CD4-positive, alpha-beta T cell (primary cell): ENCODE measurements at regions not wholly inside any gene's neighbourhood (a gene's known extent, or its start where the extent isn't known, plus 50 kb on each side); places are given as distances from the start of the nearest gene placed in this dataset.

Experiments
- ATAC-seq: fragments of 200-7000 bp; cut with Tn5 transposase; one replicate; pipeline ENCODE4 v1.10.0; 2022; ENCODE audit warnings: mild to moderate bottlenecking; ENCODE audit not compliant: poor library complexity
- CTCF ChIA-PET: fragments of 350-600 bp; sonication (Branson Sonifier 250); formaldehyde crosslinking; loops from one replicate; lab custom pipeline; 2021; ENCODE audit warnings: antibody characterized with exemption, inconsistent platforms; lab: Charles Lee
- POLR2A ChIA-PET: fragments of 350-600 bp; sonication (Branson Sonifier 250); formaldehyde crosslinking; loops from one replicate; lab custom pipeline; 2021; ENCODE audit warnings: antibody characterized with exemption, inconsistent platforms; lab: Charles Lee
- DNase-seq, 14 experiments: peaks; one replicate each; pipeline ENCODE4 v3.0.0-alpha.2; 2013 to 2020; ENCODE audit warnings: mixed read lengths in 2 of 14
- H3K27ac ChIP-seq, 2 donors: one replicate each; pipeline versions ENCODE4 v1.5.1 to v1.7.0; 2013; ENCODE audit warnings: low read length in 2 of 2, low read depth in 1 of 2, mild to moderate bottlenecking in 1 of 2
- H3K27me3 ChIP-seq, 2 experiments: 1 replicate in 1 of 2; 2 replicates in 1 of 2; pipeline versions ENCODE4 v1.6.1 to v1.7.0; 2013; ENCODE audit warnings: low read length in 2 of 2, control low read depth in 1 of 2, mild to moderate bottlenecking in 1 of 2, moderate library complexity in 1 of 2; ENCODE audit not compliant: insufficient read depth in 2 of 2, control insufficient read depth in 1 of 2
- H3K36me3 ChIP-seq: one replicate; pipeline ENCODE4 v1.6.1; 2013; ENCODE audit warnings: low read length, control low read depth; ENCODE audit not compliant: insufficient read depth
- H3K4me1 ChIP-seq: one replicate; pipeline ENCODE4 v1.6.1; 2013; ENCODE audit warnings: low read length, control low read depth; ENCODE audit not compliant: insufficient read depth
- H3K4me3 ChIP-seq: one replicate; pipeline ENCODE4 v1.5.1; 2013; ENCODE audit warnings: mild to moderate bottlenecking, low read length, moderate library complexity
- H3K9me3 ChIP-seq, 2 experiments: 1 replicate in 1 of 2; 2 replicates in 1 of 2; pipeline versions ENCODE4 v1.6.1 to v1.7.0; 2013; ENCODE audit warnings: low read length in 2 of 2, mild to moderate bottlenecking in 2 of 2, control low read depth in 1 of 2, moderate library complexity in 1 of 2; ENCODE audit not compliant: control insufficient read depth in 1 of 2, insufficient read depth in 1 of 2
- H3K27ac Mint-ChIP-seq: one replicate; pipeline ENCODE4 v1.8.0; 2020; ENCODE audit warnings: mixed read lengths
- H3K27me3 Mint-ChIP-seq: one replicate; pipeline ENCODE4 v1.8.0; 2021; ENCODE audit warnings: mixed read lengths
- H3K36me3 Mint-ChIP-seq: one replicate; pipeline ENCODE4 v1.8.0; 2021; ENCODE audit warnings: low read depth, mixed read lengths
- H3K4me1 Mint-ChIP-seq: one replicate; pipeline ENCODE4 v1.8.0; 2021; ENCODE audit warnings: low read depth, mixed read lengths
- H3K4me3 Mint-ChIP-seq: one replicate; pipeline ENCODE4 v1.8.0; 2020; ENCODE audit warnings: mild to moderate bottlenecking, mixed read lengths
- H3K9me3 Mint-ChIP-seq: one replicate; pipeline ENCODE4 v1.8.0; 2020; ENCODE audit warnings: mixed read lengths
- intact Hi-C, 2 experiments: fragments of 100-400 bp; cut with DNase I in 1 of 2; cut with micrococcal nuclease in 1 of 2; formaldehyde crosslinking; loops; one replicate each; pipeline versions ENCODE4 v1.15.1 to v1.9.0; 2023 to 2025; cut with DNase I, micrococcal nuclease
- TF ChIP-seq, protein P1 (sequence below): fragments of 200-600 bp; IDR thresholded peaks from one replicate; pipeline ENCODE4 v1.8.0; 2022; ENCODE audit warnings: antibody characterized with exemption, mild to moderate bottlenecking

DNA sequence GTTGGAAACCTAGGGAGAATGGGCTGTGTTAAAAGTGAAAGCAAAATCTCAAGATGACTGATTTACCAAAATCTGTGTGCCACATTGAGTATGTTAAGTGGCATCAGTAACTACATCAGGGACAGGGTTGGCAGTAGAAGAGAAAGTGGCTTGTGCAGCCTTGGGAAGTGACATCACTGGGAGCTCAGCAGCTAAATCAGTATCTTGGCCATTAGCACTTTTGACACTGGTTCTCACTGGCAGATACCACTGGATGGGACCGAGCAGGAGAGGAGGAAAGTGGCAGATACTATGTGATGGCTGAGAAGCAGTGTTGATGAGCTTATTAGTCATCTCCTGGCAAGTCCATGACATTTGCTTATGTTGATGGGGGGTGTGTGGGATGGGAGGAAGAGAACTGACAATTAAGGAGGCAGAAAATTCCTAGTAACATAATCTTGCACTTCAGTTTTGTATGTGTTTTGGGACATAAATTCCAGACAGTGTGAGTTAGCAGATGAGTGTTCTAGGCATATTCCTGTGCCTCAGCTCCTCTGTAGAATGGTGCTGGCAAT lies 322.2 kb downstream of the SOX4 start:
- peaks cover 31% of the 10 kb centered on the region for H3K4me1 Mint-ChIP-seq
- H3K9me3 Mint-ChIP-seq = no peaks in the 10 kb centered on the region
- Histone ChIP-seq H3K4me1 (no peaks in the 10 kb centered on the region), H3K27me3 (no peaks in the 10 kb centered on the region), H3K9me3 (no peaks in the 10 kb centered on the region), H3K36me3 (no peaks in the 10 kb centered on the region), H3K27ac (no peak overlapping the region), H3K4me3 (no peak overlapping the region)
- H3K27ac Mint-ChIP-seq = peak overlapping the region; percentile 83
- DNase-seq (no peak), ATAC-seq (no peak)
- H3K4me3 Mint-ChIP-seq = peak overlapping the region; percentile 57
- no peaks in the 10 kb centered on the region for H3K36me3 Mint-ChIP-seq
- no peaks in the 10 kb centered on the region for H3K27me3 Mint-ChIP-seq
- ChIA-PET POLR2A (interaction anchor here (1.1 kb wide), 1 partner anchor 233 kb away, joined by 3 read pairs; no protein-coding TSS in a partner anchor), CTCF (interaction anchor here (0.7 kb wide), 1 partner anchor 15 kb away, joined by 3 read pairs; no protein-coding TSS in a partner anchor)
- intact Hi-C loops = loop anchor here in 1 of 2 experiments (10.0 kb wide), 1 partner anchor 229 kb away; no protein-coding TSS in a partner anchor
- TF ChIP-seq, protein P1, sequence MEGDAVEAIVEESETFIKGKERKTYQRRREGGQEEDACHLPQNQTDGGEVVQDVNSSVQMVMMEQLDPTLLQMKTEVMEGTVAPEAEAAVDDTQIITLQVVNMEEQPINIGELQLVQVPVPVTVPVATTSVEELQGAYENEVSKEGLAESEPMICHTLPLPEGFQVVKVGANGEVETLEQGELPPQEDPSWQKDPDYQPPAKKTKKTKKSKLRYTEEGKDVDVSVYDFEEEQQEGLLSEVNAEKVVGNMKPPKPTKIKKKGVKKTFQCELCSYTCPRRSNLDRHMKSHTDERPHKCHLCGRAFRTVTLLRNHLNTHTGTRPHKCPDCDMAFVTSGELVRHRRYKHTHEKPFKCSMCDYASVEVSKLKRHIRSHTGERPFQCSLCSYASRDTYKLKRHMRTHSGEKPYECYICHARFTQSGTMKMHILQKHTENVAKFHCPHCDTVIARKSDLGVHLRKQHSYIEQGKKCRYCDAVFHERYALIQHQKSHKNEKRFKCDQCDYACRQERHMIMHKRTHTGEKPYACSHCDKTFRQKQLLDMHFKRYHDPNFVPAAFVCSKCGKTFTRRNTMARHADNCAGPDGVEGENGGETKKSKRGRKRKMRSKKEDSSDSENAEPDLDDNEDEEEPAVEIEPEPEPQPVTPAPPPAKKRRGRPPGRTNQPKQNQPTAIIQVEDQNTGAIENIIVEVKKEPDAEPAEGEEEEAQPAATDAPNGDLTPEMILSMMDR = no peak

GRCh38 chr6:21918041-21918440 lies 324.5 kb downstream of the SOX4 start:
- Histone ChIP-seq H3K36me3 (no peaks in the 10 kb centered on the region), H3K27me3 (no peaks in the 10 kb centered on the region), H3K9me3 (no peaks in the 10 kb centered on the region), H3K4me1 (no peaks in the 10 kb centered on the region), H3K27ac (no peak overlapping the region), H3K4me3 (no peak overlapping the region)
- ATAC-seq (no peak), DNase-seq (no peak)
- H3K4me1 Mint-ChIP-seq = peaks cover 31% of the 10 kb centered on the region
- H3K4me3 Mint-ChIP-seq = no peak overlapping the region
- intact Hi-C loops = loop anchor here in 1 of 2 experiments (10.0 kb wide), 1 partner anchor 227 kb away; no protein-coding TSS in a partner anchor
- no peaks in the 10 kb centered on the region for H3K36me3 Mint-ChIP-seq
- H3K27ac Mint-ChIP-seq = peak overlapping the region; percentile 43
- H3K27me3 Mint-ChIP-seq = no peaks in the 10 kb centered on the region
- ChIA-PET POLR2A (interaction anchor here (0.7 kb wide), 1 partner anchor 225 kb away, joined by 4 read pairs; no protein-coding TSS in a partner anchor), CTCF (no interaction called here)
- no peaks in the 10 kb centered on the region for H3K9me3 Mint-ChIP-seq
- TF ChIP-seq, protein P1 = no peak

DNA sequence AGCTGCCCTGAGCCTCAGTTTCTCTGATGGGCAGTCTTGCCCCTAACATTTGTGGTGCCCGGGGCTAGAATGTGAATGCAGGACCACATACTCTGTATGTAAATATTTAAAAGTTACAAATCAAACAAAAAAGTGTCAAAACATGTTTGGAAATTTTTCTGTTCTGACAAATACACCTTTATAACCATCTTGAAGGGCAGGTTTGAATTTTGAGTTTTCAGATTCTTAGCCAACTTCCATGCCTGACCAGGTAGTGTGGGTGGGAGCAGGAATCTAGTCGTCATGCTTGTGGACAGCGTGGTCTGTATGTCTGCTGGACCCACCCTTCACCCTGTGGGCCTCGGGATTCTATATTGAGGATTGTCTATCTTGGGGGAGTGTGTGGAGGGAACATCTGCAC lies 325.1 kb downstream of the SOX4 start:
- Histone ChIP-seq H3K4me1 (no peaks in the 10 kb centered on the region), H3K27me3 (no peaks in the 10 kb centered on the region), H3K27ac (no peak overlapping the region), H3K9me3 (no peaks in the 10 kb centered on the region), H3K4me3 (no peak overlapping the region), H3K36me3 (no peaks in the 10 kb centered on the region)
- Mint-ChIP-seq H3K36me3 (no peaks in the 10 kb centered on the region), H3K4me3 (no peak overlapping the region), H3K27ac (peak overlapping the region; percentile 43), H3K4me1 (peaks cover 31% of the 10 kb centered on the region), H3K9me3 (no peaks in the 10 kb centered on the region), H3K27me3 (no peaks in the 10 kb centered on the region)
- DNase-seq = no peak
- CTCF ChIA-PET = no interaction called here
- POLR2A ChIA-PET = no interaction called here
- intact Hi-C loops = loop anchor here in 1 of 2 experiments (10.0 kb wide), 1 partner anchor 226 kb away; no protein-coding TSS in a partner anchor
- ATAC-seq = no peak
- TF ChIP-seq, protein P1 = no peak
